GM12864 (cell line): ENCODE measurements at regions not wholly inside any gene's neighbourhood (a gene's known extent, or its start where the extent isn't known, plus 50 kb on each side); places are given as distances from the start of the nearest gene placed in this dataset.

Experiments used
- DNase-seq: peaks from one replicate; pipeline ENCODE4 v3.0.0-alpha.2; 2011; ENCODE audit warnings: low read depth
- H3K4me3 ChIP-seq: 2 replicates; pipeline ENCODE4 v1.5.1; 2011; ENCODE audit warnings: mild to moderate bottlenecking, low read depth, low read length, control low read depth
- CTCF ChIP-seq: IDR thresholded peaks from 2 replicates; pipeline ENCODE4 v1.5.1; 2011; ENCODE audit warnings: low read depth, mild to moderate bottlenecking, moderate library complexity, low read length, control low read depth, inconsistent platforms; ENCODE audit errors: missing control alignments

GRCh38 chr20:41889844-41890224 lies 271.7 kb upstream of the CHD6 start:
- no peak for TF ChIP-seq CTCF
- no peak overlapping the region for H3K4me3 ChIP-seq
- no peak for DNase-seq

GRCh38 chr20:41889126-41889843 lies 271.1 kb upstream of the CHD6 start:
- TF ChIP-seq CTCF = peak; percentile 16
- no peak for DNase-seq
- H3K4me3 ChIP-seq = no peak overlapping the region

- no peak overlapping the region for H3K4me3 ChIP-seq
- DNase-seq = no peak
- TF ChIP-seq CTCF = no peak
Observed at GRCh38 chr20:41888434-41888833, 270.3 kb upstream of the CHD6 start.

- H3K4me3 ChIP-seq = no peak overlapping the region
- no peak for TF ChIP-seq CTCF
- no peak for DNase-seq
Observed at GRCh38 chr20:41887500-41887899, 269.3 kb upstream of the CHD6 start.

GRCh38 chr20:41881466-41882046 lies 263.4 kb upstream of the CHD6 start:
- no peak overlapping the region for H3K4me3 ChIP-seq
- no peak for TF ChIP-seq CTCF
- no peak for DNase-seq

GRCh38 chr20:41879123-41879522 lies 260.9 kb upstream of the CHD6 start:
- no peak overlapping the region for H3K4me3 ChIP-seq
- TF ChIP-seq CTCF = no peak
- DNase-seq = no peak

- no peak overlapping the region for H3K4me3 ChIP-seq
- no peak for TF ChIP-seq CTCF
- DNase-seq = no peak
Observed at GRCh38 chr20:41877911-41878310, 259.7 kb upstream of the CHD6 start.
